Chondrocyte (in vitro differentiated cells): ENCODE measurements at regions not wholly inside any gene's neighbourhood (a gene's known extent, or its start where the extent isn't known, plus 50 kb on each side); places are given as distances from the start of the nearest gene placed in this dataset.

ENCODE experiments used
- DNase-seq: peaks from one replicate; pipeline ENCODE4 v3.0.0; 2021; ENCODE audit warnings: mixed read lengths, low spot score
- H3K27ac Mint-ChIP-seq: one replicate; pipeline ENCODE4 v1.8.0; 2021; ENCODE audit warnings: mild to moderate bottlenecking, moderate library complexity, mixed read lengths; ENCODE audit not compliant: unreplicated experiment
- H3K27me3 Mint-ChIP-seq: 2 replicates; pipeline ENCODE4 v1.8.0; 2021; ENCODE audit warnings: low read depth, mixed read lengths
- H3K36me3 Mint-ChIP-seq: 2 replicates; pipeline ENCODE4 v1.8.0; 2021; ENCODE audit warnings: low read depth, mixed read lengths
- H3K4me1 Mint-ChIP-seq: 2 replicates; pipeline ENCODE4 v1.8.0; 2021; ENCODE audit warnings: low read depth, mild to moderate bottlenecking, mixed read lengths
- H3K4me3 Mint-ChIP-seq: one replicate; pipeline ENCODE4 v1.8.0; 2021; ENCODE audit warnings: mild to moderate bottlenecking, moderate library complexity, mixed read lengths; ENCODE audit not compliant: unreplicated experiment
- H3K9me3 Mint-ChIP-seq: 2 replicates; pipeline ENCODE4 v1.8.0; 2021; ENCODE audit warnings: low read depth, mixed read lengths
- CTCF ChIP-seq: fragments of 200-600 bp; sonication (generic); IDR thresholded peaks from 2 replicates; pipeline ENCODE4 v1.5.0; 2021; ENCODE audit warnings: antibody characterized with exemption, mild to moderate bottlenecking, moderate library complexity

DNA sequence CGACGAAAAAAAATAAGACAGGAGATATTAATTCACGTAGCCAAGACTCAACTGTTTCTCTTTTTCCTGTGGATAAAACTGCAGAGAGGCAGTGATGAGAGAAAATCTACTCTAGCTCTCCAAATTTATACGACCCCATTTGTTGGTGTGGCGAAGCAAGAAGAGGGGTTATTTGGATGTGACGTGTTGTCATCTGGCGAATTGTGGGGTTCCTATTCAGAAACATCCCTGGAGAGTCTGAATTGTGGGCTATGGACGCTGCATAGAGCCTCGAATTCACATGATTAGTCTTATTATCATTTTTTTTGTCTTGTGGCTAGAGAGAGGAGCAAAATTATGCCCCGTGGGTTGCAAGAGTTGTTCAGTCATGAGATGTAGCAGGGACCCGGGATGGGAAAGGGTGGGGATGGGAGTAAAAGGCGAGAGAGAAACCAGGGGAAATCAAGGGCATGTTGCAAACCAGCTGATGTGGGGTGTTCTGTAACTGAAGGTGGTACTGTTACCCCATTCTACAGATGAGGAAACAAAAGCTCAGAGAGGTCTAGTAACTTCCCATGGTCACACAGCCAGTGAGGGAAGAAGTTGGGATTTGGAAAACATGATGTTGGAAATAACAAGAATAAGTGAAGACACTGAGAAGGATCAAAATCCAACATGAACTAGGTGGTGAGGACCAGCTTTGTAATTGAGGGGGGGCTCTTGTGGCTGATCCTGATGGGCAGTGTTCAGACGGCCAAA is 69.2 kb upstream of the SFMBT2 start:
- TF ChIP-seq CTCF, result no peak
- H3K4me1 Mint-ChIP-seq, result peaks cover 11% of the 10 kb centered on the region
- peaks cover under 1% of the 10 kb centered on the region for H3K27me3 Mint-ChIP-seq
- H3K36me3 Mint-ChIP-seq, result no peaks in the 10 kb centered on the region
- H3K9me3 Mint-ChIP-seq, result no peaks in the 10 kb centered on the region
- no peak overlapping the region for H3K27ac Mint-ChIP-seq
- no peak for DNase-seq
- H3K4me3 Mint-ChIP-seq, result no peak overlapping the region

DNA sequence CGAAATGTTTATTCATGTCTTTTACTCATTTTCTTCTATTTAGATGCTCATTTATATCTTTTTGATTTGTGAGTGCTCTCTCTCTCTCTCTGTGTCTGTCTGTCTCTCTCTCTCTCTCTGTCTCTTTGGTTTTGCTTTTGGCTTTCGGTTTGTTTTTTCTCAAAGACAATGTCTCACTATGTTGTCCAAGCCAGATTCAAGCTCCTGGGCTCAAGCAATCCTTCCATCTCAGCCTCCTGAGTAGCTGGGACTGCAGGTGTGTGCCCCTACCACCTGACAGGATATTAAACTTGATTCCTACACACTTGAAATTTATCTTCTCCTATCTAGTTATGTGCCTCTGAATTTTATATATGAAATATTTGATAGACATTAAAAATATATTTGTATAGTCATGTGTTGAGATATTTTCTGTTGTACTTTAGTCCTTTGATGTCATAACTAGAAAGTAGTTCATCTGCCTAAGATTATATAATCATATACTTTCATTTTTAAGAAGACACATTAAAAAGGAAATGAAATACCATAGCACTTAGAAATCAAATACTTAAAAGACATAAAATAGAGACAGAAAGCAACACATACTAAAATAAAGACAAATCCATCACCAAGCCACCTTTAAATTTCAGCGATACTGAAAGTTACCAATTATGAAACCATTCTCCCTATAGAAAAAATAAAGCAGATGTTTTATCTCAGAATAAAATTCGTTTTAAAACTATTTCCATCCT is 68.1 kb upstream of the SFMBT2 start:
- no peak overlapping the region for H3K4me3 Mint-ChIP-seq
- H3K27me3 Mint-ChIP-seq, result peaks cover 2% of the 10 kb centered on the region
- TF ChIP-seq CTCF, result no peak
- no peak for DNase-seq
- no peak overlapping the region for H3K27ac Mint-ChIP-seq
- H3K9me3 Mint-ChIP-seq, result no peaks in the 10 kb centered on the region
- no peaks in the 10 kb centered on the region for H3K36me3 Mint-ChIP-seq
- peaks cover 11% of the 10 kb centered on the region for H3K4me1 Mint-ChIP-seq

- no peak for TF ChIP-seq CTCF
- peaks cover 2% of the 10 kb centered on the region for H3K9me3 Mint-ChIP-seq
- H3K36me3 Mint-ChIP-seq, result no peaks in the 10 kb centered on the region
- H3K27ac Mint-ChIP-seq, result no peak overlapping the region
- H3K27me3 Mint-ChIP-seq, result peaks cover 2% of the 10 kb centered on the region
- DNase-seq, result no peak
- no peak overlapping the region for H3K4me3 Mint-ChIP-seq
- H3K4me1 Mint-ChIP-seq, result peaks cover 11% of the 10 kb centered on the region
Measured at GRCh38 chr10:7477538-7478334, 66.9 kb upstream of the SFMBT2 start.

DNA sequence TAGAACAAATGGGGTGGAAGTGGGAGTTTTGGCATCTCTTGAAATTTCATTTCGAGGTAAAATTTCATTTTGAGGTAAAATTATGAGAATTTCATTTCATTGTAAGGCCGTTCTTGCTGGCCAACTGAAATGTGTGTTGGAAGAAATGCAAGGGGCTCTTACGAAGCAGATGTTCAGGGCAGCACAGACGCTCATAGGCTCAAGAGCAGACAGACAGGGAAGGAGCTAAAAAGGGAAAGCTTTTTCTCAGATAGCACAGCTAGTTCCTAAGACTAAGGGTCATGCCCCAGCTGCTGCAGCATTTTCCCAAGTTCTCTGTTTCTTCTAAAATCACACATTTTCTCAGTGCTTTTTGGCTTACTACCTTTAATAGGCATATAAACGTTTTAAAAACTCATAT is 65.1 kb upstream of the SFMBT2 start:
- Mint-ChIP-seq H3K27me3 (peaks cover 7% of the 10 kb centered on the region), H3K4me3 (no peak overlapping the region), H3K4me1 (peaks cover 20% of the 10 kb centered on the region), H3K27ac (peak overlapping the region; percentile 19), H3K36me3 (no peaks in the 10 kb centered on the region), H3K9me3 (peaks cover 6% of the 10 kb centered on the region)
- DNase-seq, result no peak
- TF ChIP-seq CTCF, result no peak
